NB4 (cell line): ENCODE measurements at regions not wholly inside any gene's neighbourhood (a gene's known extent, or its start where the extent isn't known, plus 50 kb on each side); places are given as distances from the start of the nearest gene placed in this dataset.

Experiments used
- MYC ChIP-seq: IDR thresholded peaks from 2 replicates; pipeline ENCODE4 v1.6.1; 2011; ENCODE audit warnings: low read depth, low read length
- POLR2A ChIP-seq: IDR thresholded peaks from 2 replicates; pipeline ENCODE4 v1.6.1; 2011; ENCODE audit warnings: mild to moderate bottlenecking; ENCODE audit not compliant: insufficient read length; ENCODE audit errors: extremely low read depth
- TF ChIP-seq, protein P1 (sequence below): IDR thresholded peaks from one replicate; pipeline ENCODE4 v1.5.1; 2012; ENCODE audit warnings: low read depth, low read length
- TF ChIP-seq, protein P2 (sequence below): IDR thresholded peaks from 2 replicates; pipeline ENCODE4 v1.6.1; 2011; ENCODE audit warnings: low read depth, low read length

DNA sequence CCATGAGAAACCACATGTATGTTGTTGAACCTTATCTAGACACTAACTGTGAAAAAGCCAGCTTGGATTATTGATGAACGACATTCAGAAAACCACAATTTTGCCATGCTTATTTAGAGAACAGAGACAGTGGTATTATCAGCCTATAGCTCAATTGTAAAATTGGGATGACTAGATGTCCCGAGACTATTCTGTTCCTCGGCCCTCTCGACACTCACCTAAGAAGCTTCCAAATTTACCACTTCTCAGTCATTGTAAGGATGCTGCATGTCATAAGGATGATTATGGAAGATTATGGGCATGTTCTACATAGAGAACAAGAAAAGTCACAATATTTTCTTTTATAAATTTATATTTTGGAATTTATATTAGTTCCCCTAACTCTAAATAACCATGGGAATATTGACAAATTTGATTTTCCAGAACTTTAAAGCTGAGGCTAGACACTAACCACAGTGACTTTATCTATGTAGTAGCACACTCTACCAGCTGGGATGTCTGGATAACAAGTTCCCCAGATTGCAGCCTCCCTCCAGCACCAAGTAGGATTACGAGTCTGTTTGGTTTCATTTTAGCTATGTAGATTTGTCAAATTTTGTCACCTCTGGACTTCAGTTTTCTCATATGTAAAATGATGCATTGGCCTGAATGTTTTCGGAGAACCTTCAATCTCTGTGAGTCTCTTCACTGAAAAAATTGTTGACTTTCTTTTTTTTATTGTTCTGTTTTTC is 513.6 kb downstream of the IRS2 start:
- TF ChIP-seq, protein P1, sequence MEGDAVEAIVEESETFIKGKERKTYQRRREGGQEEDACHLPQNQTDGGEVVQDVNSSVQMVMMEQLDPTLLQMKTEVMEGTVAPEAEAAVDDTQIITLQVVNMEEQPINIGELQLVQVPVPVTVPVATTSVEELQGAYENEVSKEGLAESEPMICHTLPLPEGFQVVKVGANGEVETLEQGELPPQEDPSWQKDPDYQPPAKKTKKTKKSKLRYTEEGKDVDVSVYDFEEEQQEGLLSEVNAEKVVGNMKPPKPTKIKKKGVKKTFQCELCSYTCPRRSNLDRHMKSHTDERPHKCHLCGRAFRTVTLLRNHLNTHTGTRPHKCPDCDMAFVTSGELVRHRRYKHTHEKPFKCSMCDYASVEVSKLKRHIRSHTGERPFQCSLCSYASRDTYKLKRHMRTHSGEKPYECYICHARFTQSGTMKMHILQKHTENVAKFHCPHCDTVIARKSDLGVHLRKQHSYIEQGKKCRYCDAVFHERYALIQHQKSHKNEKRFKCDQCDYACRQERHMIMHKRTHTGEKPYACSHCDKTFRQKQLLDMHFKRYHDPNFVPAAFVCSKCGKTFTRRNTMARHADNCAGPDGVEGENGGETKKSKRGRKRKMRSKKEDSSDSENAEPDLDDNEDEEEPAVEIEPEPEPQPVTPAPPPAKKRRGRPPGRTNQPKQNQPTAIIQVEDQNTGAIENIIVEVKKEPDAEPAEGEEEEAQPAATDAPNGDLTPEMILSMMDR = no peak
- TF ChIP-seq POLR2A = no peak
- TF ChIP-seq, protein P2, sequence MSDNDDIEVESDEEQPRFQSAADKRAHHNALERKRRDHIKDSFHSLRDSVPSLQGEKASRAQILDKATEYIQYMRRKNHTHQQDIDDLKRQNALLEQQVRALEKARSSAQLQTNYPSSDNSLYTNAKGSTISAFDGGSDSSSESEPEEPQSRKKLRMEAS = no peak
- no peak for TF ChIP-seq MYC
